Adrenal gland (tissue), 5 donors: ENCODE measurements at regions not wholly inside any gene's neighbourhood (a gene's known extent, or its start where the extent isn't known, plus 50 kb on each side); places are given as distances from the start of the nearest gene placed in this dataset.

Experiments used
- POLR2A ChIP-seq, 2 donors: fragments of 450-650 bp; IDR thresholded peaks; one replicate each; pipeline ENCODE4 v1.6.1; 2017; ENCODE audit warnings: antibody characterized with exemption in 2 of 2, mild to moderate bottlenecking in 2 of 2, moderate library complexity in 1 of 2
- TF ChIP-seq, protein P1 (sequence below), 6 experiments: fragments of 450-650 bp in 4 of 6; fragments of 200-600 bp in 2 of 6; sonication (generic) in 1 of 6; IDR thresholded peaks; 1 replicate in 5 of 6; 2 replicates in 1 of 6; pipeline versions ENCODE4 v1.5.1 to v1.8.0; 2016 to 2021; ENCODE audit warnings: antibody characterized with exemption in 6 of 6, mild to moderate bottlenecking in 2 of 6, moderate library complexity in 1 of 6
- donor health status: DM: no; HTN: no; CAD: no.

DNA sequence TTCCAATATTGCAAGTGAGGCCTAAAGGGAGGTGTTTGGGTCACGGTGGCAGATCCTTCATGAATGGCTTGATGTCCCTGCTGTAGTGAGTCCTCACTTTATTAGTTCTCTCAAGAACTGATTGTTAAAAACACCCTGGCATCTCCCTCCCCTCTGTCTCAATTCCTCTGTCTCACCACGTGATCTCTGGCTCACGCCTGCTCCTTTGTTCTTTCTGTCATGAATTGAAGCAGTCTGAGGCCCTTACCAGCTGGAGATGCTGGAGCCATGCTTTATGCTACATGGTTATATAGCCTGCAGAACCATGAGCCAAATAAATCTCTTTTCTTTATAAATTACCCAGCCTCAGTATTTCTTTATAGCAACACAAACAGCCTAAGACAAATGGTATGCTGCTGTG is 980.7 kb upstream of the GRIA3 start:
- TF ChIP-seq, protein P1, sequence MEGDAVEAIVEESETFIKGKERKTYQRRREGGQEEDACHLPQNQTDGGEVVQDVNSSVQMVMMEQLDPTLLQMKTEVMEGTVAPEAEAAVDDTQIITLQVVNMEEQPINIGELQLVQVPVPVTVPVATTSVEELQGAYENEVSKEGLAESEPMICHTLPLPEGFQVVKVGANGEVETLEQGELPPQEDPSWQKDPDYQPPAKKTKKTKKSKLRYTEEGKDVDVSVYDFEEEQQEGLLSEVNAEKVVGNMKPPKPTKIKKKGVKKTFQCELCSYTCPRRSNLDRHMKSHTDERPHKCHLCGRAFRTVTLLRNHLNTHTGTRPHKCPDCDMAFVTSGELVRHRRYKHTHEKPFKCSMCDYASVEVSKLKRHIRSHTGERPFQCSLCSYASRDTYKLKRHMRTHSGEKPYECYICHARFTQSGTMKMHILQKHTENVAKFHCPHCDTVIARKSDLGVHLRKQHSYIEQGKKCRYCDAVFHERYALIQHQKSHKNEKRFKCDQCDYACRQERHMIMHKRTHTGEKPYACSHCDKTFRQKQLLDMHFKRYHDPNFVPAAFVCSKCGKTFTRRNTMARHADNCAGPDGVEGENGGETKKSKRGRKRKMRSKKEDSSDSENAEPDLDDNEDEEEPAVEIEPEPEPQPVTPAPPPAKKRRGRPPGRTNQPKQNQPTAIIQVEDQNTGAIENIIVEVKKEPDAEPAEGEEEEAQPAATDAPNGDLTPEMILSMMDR (IDR thresholded peaks at IDR 0.05) = no peak
- no peak for TF ChIP-seq POLR2A (IDR thresholded peaks at IDR 0.05)
